Islet of Langerhans (tissue), 1 donor: ENCODE measurements at regions not wholly inside any gene's neighbourhood (a gene's known extent, or its start where the extent isn't known, plus 50 kb on each side); places are given as distances from the start of the nearest gene placed in this dataset.

Experiments used
- FAIRE-seq: peaks from one replicate; lab custom pipeline; 2011; peaks lifted over from hg19 to GRCh38; lab: Jason Lieb, UNC

DNA sequence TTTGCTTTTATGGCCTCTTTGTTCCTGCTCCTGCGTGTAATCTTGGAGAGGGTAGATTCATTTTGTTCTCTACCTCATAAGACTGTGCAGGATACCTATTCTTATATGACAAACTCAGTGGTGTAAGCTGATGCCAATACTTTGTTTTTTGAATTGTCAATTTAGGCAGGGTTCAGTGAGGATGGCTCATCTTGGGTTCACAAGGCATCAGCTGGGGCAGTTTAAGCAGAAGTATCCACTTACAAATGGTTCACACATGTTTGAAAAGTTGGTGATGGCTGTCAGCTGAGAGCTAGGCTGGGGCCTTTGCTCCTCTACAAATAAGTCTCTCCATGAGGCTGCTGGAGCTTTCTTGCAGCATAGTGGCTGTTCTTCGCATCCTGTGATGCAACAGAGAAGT lies 920.6 kb upstream of the PIK3C3 start:
- FAIRE-seq = no peak

DNA sequence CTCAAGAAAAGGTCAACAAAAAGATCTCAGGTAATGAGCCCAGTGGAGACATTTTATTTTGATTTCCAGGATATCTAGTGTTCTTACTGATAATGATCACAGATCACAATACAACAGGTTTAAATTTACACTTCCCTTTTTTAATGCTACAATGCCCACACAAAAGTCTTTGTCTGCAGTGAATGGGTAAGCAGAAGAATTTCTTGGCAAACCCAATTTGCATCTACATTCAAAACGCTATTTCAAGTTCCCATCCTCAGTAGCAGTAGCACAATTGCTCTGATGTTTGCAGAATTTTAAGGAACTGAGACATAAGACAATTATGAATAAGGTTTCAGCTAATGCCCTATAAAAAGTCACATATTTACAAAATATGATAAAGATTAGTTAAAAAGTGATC lies 929.4 kb upstream of the PIK3C3 start:
- FAIRE-seq = no peak

DNA sequence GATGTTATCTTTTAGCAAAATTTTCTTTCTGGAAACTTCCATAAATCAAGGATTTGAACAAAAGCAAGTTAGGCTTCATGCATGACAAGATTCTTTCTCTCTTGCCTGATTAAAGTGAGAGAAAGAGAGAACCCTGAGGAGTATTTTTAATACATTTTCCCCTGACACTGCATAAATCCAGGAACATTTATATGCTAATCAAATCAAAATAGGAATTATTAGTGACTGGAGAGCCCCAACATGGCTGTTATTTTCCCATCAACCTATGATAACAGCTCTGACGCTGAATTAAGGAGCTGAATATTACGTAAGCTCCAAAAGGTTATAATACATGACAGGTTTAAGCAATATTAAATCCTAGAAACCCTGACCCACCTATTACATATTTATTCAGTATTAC lies 930.2 kb upstream of the PIK3C3 start:
- no peak for FAIRE-seq

DNA sequence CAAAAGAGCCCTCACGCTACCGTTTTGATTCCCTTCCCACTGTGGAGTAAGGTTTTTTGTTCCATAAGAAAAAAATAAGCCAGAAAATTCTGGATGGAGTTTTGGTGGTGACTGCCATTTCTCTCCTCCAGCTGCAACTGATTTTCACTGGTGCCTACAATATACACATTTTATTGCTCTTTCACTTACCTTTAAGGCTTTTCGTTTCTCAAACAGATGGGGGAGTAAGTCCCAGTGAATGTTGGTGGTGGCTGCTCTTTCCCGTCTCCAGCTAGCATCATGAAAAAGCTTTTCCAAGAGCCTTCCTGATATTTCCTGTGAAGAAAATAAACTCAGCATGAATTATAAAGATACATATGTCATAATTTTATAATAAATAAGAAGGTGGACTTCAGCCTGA lies 932.5 kb upstream of the PIK3C3 start:
- no peak for FAIRE-seq

DNA sequence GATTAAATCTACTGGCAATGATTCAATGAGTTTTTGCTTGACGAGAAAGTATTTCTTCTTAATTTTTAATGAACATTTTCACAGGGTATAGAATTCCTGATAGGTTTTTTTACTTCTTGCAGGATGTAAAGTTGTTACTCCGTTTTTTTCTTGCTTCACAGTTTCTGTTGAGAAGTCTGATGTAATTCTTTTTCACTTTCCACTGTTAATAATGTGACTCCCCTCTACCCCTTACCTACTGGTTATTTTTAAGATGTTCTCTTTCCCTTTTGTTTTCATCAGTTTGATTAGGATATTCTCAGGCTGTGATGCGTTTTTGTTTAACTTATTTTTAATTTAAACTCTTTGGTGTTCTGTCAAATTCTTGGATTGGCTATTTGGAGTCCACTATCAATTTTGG lies 933.9 kb upstream of the PIK3C3 start:
- no peak for FAIRE-seq

DNA sequence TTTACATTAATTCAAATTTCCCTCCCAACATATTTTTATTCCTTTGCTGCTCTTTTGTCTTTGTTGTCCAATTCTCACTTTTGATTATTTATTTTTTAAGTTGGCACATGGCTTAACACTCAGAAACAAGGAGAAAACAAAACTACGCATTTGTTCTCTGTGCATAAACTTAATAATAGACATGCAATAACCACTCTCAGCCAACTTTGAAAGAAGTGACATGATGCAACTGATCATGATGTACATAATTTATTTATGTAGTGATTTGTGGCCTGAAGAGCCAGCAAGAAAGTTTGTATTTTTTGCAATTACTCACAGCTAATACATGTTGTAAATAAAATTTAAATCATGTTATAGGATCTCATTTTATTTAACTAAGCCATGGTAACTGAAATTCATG lies 942.8 kb upstream of the PIK3C3 start:
- FAIRE-seq = no peak

DNA sequence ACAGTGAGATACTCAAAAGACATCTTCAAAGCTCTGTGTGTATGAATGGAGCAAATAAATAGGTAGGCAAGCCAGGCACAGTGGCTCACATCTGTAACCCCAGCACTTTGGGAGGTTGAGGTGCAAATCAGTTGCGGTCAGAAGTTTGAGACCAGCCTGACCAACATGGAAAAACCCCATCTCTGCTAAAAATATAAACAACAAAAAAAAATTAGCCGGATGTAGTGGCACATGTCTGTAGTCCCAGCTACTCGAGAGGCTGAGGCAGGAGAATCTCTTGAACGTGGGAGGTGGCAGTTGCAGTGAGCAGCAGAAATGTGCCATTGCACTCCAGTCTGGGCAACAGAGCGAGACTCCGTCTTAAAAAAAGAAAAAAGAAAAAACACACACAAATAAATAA lies 945.1 kb upstream of the PIK3C3 start:
- no peak for FAIRE-seq

DNA sequence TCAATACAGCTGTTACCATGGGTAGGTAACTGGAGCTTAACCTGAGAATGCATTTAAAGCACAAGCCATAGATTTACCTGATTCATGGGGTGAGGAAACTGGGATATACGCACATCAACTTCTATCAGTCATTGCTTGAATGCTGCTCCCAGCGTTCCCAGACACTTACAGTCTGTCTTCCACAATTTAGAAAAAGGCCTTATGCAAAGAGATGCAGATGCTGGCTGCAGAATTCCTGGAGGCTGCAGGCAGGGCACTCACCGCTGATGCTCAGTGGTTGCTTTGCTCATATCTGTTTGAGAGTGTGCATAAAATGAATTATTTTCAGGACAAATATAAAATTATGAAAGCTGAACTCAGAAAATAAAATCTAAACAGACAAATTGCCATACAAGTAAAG lies 950.7 kb upstream of the PIK3C3 start:
- FAIRE-seq = no peak

DNA sequence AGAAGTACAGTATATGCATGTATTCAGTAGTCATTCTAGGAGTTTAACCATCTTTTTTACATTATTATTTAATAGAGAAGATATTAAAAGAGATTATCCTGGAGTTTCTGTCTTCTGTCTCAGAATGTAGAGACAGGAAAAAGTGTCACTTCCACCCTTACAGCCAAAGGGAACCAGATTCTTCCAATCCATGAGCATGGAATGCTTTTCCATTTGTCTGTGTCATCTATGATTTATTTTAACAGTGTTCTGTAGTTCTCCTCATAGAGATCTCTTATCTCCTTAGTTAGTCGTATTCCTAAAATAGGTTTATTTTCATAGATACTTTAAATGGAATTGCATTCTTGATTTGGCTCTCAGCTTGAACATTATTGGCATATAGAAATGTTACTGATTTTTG lies 959.5 kb upstream of the PIK3C3 start:
- no peak for FAIRE-seq

DNA sequence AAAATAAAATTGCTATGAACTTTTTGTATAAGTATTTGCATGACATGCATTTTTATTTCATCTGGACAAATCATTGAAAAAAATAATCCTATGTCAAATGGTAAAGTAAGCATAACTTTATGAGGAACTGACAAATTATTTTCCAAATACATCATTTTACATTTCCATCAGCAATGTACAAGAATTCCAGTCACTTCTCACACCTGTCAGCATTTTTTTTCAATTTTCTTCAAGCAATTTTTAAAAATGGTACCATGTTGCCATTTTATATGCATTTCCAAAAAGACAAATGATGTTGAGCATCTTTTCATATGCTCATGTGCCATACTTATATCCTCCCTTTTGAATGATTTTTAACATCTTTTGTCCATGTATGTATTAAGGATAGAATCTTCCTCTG lies 961.7 kb upstream of the PIK3C3 start:
- FAIRE-seq = no peak

DNA sequence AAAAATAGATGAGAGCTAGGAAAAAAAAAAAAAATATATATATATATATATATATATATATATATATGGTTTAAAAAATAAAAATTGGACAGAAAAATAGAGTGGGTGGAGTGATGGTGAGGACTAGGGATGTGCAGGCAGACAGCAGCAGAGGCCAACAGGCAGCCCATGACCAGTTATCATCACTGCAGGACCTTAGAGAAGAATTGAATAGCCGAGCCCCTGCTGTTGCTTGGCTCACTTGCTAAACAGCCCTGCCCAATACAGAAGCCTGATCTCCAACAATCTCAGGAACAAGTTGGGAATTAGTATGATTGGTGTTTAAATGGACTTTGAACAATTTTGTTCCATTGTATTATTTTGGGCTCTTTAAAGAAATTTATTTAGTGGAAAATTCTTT lies 967.5 kb upstream of the PIK3C3 start:
- FAIRE-seq = no peak

DNA sequence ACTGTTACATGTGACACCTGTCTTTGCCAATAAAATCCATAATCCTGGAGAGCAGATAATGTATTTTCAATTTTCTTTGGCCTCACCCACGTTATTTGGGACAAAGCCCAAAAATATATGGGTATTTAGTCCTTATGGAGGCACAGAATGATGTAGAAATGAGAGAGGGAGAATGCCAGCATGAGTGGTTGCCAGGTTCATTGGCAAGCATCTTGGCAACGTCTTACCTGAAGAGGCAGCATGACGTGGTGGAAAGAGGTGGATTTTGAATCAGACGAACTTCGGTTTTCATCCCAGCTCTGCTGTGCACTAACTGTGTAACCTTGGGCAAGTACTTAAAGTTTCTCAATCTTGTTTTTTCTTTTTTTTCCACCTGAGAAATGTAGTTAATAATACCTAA lies 969.6 kb upstream of the PIK3C3 start:
- no peak for FAIRE-seq

DNA sequence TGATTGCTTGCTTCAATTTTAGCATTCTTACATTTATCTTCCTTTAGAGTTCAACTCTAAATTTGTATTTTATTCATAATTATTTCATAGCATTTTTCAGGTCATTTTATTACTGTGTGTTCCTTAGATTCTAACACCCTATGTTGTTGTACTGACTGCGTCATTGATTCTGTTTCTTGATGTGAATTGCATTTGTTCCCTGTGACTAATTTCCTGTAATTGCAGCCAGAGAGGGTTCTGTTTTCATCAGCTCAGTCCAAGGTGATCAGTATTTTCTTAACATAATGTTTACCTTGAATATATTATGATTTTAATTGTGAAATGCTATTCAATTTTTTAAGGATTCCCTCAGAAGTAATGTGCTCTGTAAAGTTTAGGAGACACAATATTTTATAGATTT lies 970.2 kb upstream of the PIK3C3 start:
- no peak for FAIRE-seq

DNA sequence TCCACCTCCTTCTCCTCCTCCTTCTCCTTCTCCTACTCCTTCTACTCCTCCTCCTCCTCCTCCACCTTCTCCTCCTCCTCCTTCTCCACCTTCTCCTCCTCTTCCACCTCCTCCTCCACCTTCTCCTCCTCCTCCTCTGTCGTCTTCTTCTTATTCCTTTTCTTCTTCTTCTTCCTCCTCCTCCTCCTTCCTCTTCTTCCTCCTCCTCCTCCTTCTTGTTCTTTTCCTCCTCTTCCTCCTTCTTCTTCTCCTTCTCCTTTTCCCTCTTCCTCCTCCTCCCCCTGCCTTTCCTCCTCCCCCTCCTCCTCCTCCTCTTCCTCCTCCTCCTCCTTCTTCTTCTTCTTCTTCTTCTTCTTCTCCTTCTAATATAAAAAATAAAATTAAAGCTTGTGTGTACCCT lies 971.2 kb upstream of the PIK3C3 start:
- no peak for FAIRE-seq

DNA sequence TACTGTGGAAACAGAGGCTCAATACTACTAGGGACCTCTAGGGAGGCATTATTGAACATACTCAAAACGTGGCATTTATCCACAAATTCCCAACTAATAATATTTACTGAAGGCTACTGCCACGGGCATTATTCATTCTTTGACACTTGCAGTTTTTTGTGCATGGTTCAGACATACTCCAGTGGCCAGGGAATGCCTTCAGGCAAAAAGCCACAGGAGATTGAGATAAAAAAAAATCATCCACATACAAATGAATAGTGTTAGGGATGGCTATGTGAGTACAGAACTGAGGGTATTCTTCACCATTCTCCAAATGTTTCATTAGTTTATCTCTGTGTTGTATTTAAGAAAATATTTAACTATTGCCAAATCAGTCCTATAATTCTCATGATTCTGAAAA lies 974.9 kb upstream of the PIK3C3 start:
- no peak for FAIRE-seq

DNA sequence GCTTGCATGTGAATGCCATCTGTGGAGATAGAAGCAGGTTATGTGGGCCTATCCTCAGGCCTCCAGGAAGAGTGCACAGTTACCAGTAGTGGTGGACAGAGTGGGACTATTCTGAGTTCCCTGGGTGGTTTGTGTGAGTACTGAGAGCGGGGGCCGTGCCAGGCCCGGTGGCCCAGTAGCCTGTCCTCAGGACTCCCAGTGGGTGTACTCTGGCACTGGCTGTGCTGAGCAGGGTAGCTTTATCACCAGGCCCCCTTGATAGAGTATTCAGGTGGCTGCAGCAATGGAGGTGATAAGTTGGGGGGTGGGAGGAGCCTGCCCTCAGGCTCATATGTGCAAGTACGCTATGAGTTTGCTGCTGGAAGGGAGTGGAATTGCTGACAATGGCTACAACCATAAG lies 979.0 kb upstream of the PIK3C3 start:
- FAIRE-seq = no peak

DNA sequence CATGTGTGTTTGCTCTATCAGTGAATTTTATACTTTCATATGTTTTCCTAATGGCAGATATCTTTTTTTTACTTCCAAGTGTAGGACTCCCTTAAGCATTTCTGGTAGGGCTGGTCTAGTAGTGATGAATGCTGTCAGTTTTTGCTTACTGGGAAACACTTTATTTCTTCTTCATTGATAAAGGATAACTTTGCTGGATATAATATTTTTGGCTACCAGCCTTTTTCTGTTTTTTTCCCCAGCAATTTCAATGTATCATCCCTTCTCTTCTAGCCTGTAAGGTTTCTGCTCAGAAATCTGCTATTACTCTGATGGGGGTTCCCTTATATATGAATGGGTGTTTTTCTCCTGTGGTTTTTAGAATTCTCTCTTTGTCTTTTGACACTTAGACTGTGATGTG lies 980.6 kb upstream of the PIK3C3 start:
- no peak for FAIRE-seq

DNA sequence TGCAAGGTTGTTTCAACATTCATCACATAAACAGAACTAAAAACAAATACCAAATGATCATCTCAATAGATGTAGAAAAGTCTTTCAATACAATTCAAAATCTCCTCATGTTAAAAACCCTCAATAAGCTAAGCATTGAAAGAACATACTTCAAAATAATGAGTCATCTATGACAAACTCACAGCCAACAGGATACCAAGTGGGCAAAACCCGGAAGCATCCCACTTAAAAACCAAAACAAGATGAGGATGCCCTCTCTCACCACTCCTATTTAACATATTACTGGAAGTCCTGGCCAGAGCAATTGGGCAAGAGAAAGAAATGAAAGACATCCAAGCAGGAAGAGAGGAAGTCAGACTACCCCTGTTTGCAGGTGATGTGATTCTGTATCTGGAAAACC lies 992.2 kb upstream of the PIK3C3 start:
- no peak for FAIRE-seq

DNA sequence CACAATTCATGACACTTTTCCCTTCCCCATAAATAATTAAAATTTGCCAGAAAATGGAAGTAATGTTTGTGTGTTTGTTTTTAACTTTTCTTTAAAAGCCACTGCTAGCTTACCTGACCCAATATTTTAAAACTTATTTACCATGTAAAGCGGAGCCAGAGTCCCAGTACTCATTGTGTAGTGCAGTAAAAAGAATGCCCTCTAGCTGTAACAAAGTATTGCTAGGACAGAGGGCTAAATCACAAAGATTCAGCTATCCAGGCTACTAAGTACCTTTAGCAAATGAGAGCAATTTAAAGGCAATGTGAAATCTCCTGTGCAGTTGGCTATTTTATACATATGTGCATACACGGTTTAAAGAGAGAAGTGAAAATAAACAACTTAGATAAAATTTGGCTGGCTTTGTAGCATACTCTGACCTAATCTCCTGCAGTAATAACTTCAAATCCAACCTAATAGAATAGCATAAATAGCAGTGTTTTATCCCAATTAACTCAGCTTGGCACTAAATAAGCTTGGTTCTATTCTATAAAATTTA lies 997.4 kb upstream of the PIK3C3 start:
- no peak for FAIRE-seq

DNA sequence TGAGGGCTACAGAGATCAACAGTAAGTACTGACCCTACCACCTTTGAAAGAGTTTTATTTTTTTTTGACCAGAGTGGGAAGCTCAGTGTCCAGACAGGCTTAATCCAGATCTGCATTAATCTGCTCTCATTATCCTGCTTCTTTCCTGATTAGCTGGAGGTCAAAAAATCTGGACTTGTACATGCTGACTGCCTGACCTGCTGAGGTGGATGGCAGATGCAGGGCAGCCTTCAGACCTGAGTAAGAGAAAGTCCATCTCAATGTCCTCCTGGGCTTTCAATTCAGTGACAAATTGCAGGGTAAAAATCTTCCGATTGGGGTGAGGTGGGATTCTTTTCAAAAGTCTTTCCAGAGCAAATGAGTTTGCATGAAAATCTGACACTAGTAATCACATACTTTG lies 998.8 kb upstream of the PIK3C3 start:
- FAIRE-seq = no peak

DNA sequence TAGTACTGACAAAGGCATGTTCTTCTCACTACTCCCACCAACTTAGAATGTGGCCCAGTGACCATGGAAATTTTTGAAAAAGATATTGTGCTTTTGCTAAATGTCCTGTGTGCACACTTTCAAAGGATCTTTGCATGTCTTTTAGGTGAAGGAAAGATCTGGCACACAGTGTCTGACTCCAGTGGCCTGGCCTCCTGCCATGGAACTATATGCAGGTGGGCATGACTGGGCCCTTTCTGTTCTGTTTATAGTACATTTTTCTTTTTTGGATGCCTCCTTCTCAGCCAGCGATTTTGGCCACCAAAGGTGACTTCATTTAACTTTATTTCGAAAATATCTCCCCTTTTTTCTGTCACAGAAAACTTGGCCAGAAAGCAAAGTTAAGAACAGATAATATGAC lies 999.7 kb upstream of the PIK3C3 start:
- FAIRE-seq = no peak

DNA sequence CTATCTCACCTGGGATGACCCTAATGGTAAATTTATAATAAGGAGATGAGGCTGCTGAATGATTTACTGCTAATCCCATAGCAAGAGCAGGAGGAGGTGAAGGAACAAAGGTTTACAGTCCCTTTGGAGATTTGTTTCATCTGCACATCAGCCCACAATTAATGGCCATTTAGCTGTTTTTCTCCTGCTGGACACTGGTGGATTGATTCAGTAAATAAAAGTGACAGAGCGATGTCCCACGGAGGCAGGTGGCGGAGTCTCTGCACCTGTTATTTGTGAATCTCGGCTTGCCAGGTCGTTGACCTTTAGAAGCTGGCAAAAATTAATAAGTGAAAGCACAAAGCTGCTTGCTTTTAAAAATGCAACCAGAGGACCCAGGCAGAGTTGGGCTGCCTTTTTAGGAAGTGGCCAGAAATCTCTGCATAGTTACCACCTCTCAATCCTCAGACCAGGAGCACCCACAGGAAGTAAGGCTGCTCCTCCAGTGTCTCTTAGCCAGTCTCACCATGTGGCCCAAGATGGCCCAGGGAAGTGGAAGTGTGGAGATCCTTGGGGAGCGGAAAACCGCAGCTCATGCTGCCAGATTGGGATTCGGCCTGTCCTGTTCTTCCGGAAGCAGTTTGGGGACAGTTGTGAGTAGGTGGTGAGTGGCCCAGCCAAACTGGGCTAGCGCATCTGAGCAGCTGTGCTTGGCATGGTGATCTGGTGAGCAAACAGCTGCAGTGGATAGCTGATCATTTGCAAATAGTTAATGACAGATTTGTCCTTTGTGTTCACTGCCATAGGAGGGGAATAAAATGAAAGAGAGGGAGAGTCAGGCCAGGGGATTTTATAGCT lies 1005.7 kb upstream of the PIK3C3 start:
- no peak for FAIRE-seq

DNA sequence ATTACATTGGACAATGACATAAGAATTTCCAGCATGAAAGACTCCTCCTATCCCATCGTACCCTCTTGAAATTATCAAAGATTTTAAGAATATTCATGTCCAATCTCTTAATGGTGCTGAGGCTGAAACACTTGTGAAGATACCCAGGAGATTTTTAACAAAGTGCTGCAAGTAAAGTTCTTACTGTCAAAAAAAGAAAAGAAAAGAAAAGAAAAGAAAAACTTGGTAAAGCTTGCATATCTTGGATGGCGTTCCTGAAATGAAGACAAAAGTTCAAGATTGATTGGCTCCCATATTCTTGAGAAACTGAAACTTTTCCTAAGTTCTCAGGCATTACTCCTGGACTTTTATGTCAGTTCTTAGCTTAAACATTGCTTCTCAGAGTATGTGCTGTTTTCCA lies 1010.5 kb upstream of the PIK3C3 start:
- no peak for FAIRE-seq

DNA sequence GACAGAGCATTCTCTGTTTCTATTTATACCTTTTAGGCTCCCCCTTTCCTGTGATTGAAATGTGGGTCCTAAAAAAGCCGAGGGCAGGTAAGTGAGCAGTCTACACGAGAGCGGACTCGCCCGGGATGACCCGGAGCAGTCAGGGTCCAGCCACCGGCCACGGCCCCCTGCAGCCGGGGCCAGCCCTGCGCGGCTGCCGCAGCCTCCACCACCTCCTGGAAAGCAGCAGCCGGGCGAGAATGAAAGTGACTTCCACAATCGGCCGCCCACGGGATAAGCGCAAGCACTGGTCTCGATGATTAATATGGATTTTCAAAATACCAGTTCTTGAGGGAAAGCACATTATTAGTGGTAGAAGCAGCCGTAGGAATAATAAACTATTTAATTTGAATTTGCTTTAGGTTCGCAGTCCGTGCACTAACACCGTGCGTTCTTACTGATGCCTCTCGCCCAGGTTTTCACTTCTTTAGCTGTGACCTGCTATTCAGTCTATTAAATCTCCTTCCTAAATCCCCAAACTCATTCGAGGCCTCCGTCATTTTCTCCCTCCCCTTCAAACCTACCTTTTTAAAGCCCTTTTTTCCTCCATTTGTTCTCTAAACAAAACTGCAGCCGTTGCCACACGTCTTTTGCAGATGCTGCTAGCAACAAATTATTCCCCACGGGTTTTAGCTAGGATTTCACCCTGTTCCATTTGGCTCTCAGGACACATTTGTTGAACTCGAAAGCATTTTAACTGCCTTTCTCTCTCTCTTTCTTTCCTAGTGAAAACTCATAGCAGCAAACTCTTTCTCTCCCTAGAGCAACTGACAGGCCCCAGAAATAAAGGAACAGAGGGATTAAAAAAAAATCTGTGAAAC lies 1015.1 kb upstream of the PIK3C3 start:
- no peak for FAIRE-seq
